ENCODE measurements at regions not wholly inside any gene's neighbourhood (a gene's known extent, or its start where the extent isn't known, plus 50 kb on each side); places are given as distances from the start of the nearest gene placed in this dataset.

DNA sequence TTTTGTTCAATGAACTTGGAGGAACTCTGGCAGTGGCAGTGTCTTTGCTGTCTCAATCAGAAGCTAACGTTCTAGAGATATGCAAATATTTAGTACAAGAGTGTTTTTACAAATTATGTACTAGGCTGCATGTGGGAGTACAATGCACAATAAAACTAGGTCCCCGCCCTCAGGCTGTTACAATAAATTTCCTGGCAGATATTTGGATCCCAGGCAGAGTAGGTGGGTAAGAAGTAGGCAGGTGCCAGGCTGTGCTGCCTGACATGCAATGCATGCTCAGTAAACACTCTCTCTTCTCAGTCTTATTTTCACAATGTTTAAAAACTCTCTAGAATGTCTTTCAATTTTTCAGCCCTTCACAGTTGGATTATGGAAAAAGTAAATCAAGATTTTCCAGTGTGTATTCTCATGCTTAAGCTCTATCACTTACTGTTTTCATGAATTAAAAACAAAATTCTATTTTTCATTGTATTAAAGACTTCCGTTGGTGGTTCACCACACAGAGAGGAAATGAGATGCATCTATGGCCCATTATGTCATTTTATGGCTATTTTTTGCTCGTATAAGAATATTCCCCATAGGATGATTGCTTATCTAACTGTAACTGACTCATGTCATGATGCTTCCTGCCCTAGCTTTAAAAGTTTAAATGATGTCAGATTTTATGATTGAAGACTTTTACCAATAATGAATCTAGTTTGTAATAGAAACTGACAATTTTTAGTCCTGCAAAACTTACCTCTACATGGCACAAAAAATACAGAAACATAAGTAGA is 346.1 kb downstream of the RND3 start:
- TF ChIP-seq, protein P1, sequence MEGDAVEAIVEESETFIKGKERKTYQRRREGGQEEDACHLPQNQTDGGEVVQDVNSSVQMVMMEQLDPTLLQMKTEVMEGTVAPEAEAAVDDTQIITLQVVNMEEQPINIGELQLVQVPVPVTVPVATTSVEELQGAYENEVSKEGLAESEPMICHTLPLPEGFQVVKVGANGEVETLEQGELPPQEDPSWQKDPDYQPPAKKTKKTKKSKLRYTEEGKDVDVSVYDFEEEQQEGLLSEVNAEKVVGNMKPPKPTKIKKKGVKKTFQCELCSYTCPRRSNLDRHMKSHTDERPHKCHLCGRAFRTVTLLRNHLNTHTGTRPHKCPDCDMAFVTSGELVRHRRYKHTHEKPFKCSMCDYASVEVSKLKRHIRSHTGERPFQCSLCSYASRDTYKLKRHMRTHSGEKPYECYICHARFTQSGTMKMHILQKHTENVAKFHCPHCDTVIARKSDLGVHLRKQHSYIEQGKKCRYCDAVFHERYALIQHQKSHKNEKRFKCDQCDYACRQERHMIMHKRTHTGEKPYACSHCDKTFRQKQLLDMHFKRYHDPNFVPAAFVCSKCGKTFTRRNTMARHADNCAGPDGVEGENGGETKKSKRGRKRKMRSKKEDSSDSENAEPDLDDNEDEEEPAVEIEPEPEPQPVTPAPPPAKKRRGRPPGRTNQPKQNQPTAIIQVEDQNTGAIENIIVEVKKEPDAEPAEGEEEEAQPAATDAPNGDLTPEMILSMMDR (conservative IDR thresholded peaks at IDR 0.05; ENCODE audit: low read depth, low read length), result no peak
- TF ChIP-seq EZH2 (IDR thresholded peaks at IDR 0.05; ENCODE audit: low read length, unreplicated experiment) (no peak), EZH2phosphoT487 (IDR thresholded peaks at IDR 0.05; ENCODE audit: borderline replicate concordance, low read length) (no peak)

Measured in PC-3 (cell line).